ENCODE measurements at regions not wholly inside any gene's neighbourhood (a gene's known extent, or its start where the extent isn't known, plus 50 kb on each side); places are given as distances from the start of the nearest gene placed in this dataset.

DNA sequence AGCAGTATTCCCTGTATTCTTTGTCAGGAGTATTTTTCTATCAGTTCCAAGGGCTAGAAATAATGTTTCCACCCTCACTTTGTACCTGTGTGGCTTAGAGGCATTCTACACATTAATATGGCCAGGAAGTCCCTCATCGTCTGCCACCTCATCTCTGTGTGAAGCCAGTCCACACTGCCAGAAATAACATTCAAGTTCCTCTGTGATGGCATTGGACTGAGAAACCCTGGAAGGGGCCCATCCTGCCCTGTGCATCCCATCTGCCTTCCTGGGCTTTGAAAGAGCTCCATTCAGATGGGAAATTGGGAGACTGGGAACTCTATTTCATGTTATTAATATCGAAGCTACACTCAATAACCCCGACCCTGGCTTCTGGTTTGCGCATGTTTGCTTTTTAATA, 497.2 kb upstream of the CDH5 start:
- DNase-seq (ENCODE audit: low read depth in 1 of 2, low spot score in 1 of 2) = no peak
- no peak overlapping the region for H3K27ac ChIP-seq (replicated peaks)
- no peaks in the 10 kb centered on the region for H3K27me3 ChIP-seq (ENCODE audit: insufficient read depth, poor library complexity, severe bottlenecking)
- TF ChIP-seq SPI1 (IDR thresholded peaks at IDR 0.05; ENCODE audit: borderline replicate concordance, low read depth) = no peak
- no peak for TF ChIP-seq POLR2AphosphoS5 (IDR thresholded peaks at IDR 0.05; ENCODE audit: low read depth)
- H3K4me3 ChIP-seq (replicated peaks; ENCODE audit: insufficient read depth, low read length) = no peak overlapping the region

DNA sequence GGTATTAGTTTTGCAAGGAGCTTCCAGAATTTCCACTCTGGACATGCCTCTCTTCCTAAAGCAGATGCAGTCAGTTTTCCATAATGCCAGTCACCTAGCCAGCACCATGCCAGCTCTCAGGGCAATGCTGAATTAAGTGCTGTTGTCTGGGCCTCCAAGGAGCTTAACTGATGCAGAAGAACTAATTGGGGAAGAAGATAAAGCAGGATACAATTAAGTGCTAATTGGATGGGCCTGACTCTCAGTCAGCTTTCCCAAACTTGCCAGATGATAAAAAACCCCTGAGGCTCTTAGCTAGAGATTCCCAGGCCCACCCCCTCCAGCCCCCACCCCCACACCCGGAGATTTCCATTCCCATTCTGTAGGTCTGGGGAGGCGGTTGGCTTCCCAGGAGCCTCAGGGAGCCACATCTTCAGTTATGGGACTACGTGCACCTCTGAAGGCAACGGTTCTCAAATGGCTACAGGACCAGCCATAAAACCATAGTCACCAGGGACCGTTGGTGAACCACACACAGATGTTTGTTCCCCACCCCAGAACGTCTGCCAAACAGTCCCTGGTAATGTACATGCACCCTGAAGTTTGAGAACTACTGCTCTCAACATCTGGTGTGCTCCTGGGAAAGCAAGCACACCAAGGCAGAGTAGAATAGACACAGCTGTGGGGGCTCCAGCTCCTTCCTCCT, 499.1 kb upstream of the CDH5 start:
- H3K4me3 ChIP-seq (replicated peaks; ENCODE audit: insufficient read depth, low read length) = no peak overlapping the region
- DNase-seq (ENCODE audit: low read depth in 1 of 2, low spot score in 1 of 2) = no peak
- no peak overlapping the region for H3K27ac ChIP-seq (replicated peaks)

GRCh38 chr16:65863236-65863635, 503.3 kb upstream of the CDH5 start:
- Histone ChIP-seq H3K27ac (replicated peaks) (no peak overlapping the region), H3K4me3 (replicated peaks; ENCODE audit: insufficient read depth, low read length) (no peak overlapping the region), H3K27me3 (ENCODE audit: insufficient read depth, poor library complexity, severe bottlenecking) (no peaks in the 10 kb centered on the region)
- TF ChIP-seq SPI1 (IDR thresholded peaks at IDR 0.05; ENCODE audit: borderline replicate concordance, low read depth) (no peak), REST (IDR thresholded peaks at IDR 0.05; ENCODE audit: insufficient replicate concordance, low read depth) (no peak), GABPA (IDR thresholded peaks at IDR 0.05; ENCODE audit: low read depth) (no peak), POLR2AphosphoS5 (IDR thresholded peaks at IDR 0.05; ENCODE audit: low read depth) (no peak)
- TF ChIP-seq, protein P1, sequence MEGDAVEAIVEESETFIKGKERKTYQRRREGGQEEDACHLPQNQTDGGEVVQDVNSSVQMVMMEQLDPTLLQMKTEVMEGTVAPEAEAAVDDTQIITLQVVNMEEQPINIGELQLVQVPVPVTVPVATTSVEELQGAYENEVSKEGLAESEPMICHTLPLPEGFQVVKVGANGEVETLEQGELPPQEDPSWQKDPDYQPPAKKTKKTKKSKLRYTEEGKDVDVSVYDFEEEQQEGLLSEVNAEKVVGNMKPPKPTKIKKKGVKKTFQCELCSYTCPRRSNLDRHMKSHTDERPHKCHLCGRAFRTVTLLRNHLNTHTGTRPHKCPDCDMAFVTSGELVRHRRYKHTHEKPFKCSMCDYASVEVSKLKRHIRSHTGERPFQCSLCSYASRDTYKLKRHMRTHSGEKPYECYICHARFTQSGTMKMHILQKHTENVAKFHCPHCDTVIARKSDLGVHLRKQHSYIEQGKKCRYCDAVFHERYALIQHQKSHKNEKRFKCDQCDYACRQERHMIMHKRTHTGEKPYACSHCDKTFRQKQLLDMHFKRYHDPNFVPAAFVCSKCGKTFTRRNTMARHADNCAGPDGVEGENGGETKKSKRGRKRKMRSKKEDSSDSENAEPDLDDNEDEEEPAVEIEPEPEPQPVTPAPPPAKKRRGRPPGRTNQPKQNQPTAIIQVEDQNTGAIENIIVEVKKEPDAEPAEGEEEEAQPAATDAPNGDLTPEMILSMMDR (IDR thresholded peaks at IDR 0.05; ENCODE audit: insufficient read depth, low read length) = no peak
- no peak for DNase-seq (ENCODE audit: low read depth in 1 of 2, low spot score in 1 of 2)

More for the DNA sequence above, 499.1 kb upstream of the CDH5 start:
- TF ChIP-seq GABPA (IDR thresholded peaks at IDR 0.05; ENCODE audit: low read depth) (no peak), SPI1 (IDR thresholded peaks at IDR 0.05; ENCODE audit: borderline replicate concordance, low read depth) (no peak), REST (IDR thresholded peaks at IDR 0.05; ENCODE audit: insufficient replicate concordance, low read depth) (no peak), POLR2AphosphoS5 (IDR thresholded peaks at IDR 0.05; ENCODE audit: low read depth) (no peak)
- TF ChIP-seq, protein P1 (IDR thresholded peaks at IDR 0.05; ENCODE audit: insufficient read depth, low read length) = no peak
- no peaks in the 10 kb centered on the region for H3K27me3 ChIP-seq (ENCODE audit: insufficient read depth, poor library complexity, severe bottlenecking)

- no peak for TF ChIP-seq POLR2AphosphoS5 (IDR thresholded peaks at IDR 0.05; ENCODE audit: low read depth)
- no peak for TF ChIP-seq SPI1 (IDR thresholded peaks at IDR 0.05; ENCODE audit: borderline replicate concordance, low read depth)
- no peak for TF ChIP-seq REST (IDR thresholded peaks at IDR 0.05; ENCODE audit: insufficient replicate concordance, low read depth)
- TF ChIP-seq, protein P1 (IDR thresholded peaks at IDR 0.05; ENCODE audit: insufficient read depth, low read length) = no peak
- TF ChIP-seq GABPA (IDR thresholded peaks at IDR 0.05; ENCODE audit: low read depth) = no peak
- no peak overlapping the region for H3K4me3 ChIP-seq (replicated peaks; ENCODE audit: insufficient read depth, low read length)
- no peak for DNase-seq (ENCODE audit: low read depth in 1 of 2, low spot score in 1 of 2)
- H3K27me3 ChIP-seq (ENCODE audit: insufficient read depth, poor library complexity, severe bottlenecking) = no peaks in the 10 kb centered on the region
- H3K27ac ChIP-seq (replicated peaks) = no peak overlapping the region
Observed at GRCh38 chr16:65861131-65861731, 505.3 kb upstream of the CDH5 start.
